Transverse colon (tissue), 4 donors: ENCODE measurements at regions not wholly inside any gene's neighbourhood (a gene's known extent, or its start where the extent isn't known, plus 50 kb on each side); places are given as distances from the start of the nearest gene placed in this dataset.
"Not testable (repeated sequence)": the region's sequence is repeated elsewhere in the genome, so short reads cannot be mapped to it uniquely, and the experiment has no call there.

ENCODE experiments used
- DNase-seq: peaks from one replicate; pipeline ENCODE4 v3.0.0-alpha.2; 2019
- H3K27ac ChIP-seq, 4 donors: fragments of 200-600 bp; sonication (generic); 2 replicates each; pipeline ENCODE4 v1.5.1; 2016 to 2018; ENCODE audit warnings: inconsistent platforms in 4 of 4
- H3K27me3 ChIP-seq: fragments of 200-600 bp; sonication (generic); 2 replicates; pipeline ENCODE4 v1.5.1; 2017; ENCODE audit warnings: inconsistent platforms
- H3K36me3 ChIP-seq, 4 donors: fragments of 200-600 bp; sonication (generic); 2 replicates each; pipeline ENCODE4 v1.5.1; 2017 to 2019; ENCODE audit warnings: inconsistent platforms in 4 of 4
- H3K4me1 ChIP-seq, 4 donors: fragments of 200-600 bp; sonication (generic); 2 replicates each; pipeline ENCODE4 v1.5.1; 2017 to 2020; ENCODE audit warnings: inconsistent platforms in 4 of 4
- H3K4me3 ChIP-seq, 4 donors: fragments of 200-600 bp; sonication (generic); 1 replicate in 1 of 4; 2 replicates in 3 of 4; pipeline versions ENCODE4 v1.5.1 to v1.6.1; 2017 to 2019; ENCODE audit warnings: inconsistent platforms in 4 of 4
- H3K9me3 ChIP-seq, 2 donors: fragments of 200-600 bp; sonication (generic); 2 replicates each; pipeline ENCODE4 v1.5.1; 2017 to 2019; ENCODE audit warnings: inconsistent platforms in 2 of 2
- EP300 ChIP-seq: sonication (generic); formaldehyde crosslinking; IDR thresholded peaks from one replicate; pipeline ENCODE4 v1.6.1; 2017; ENCODE audit warnings: antibody characterized with exemption, low read depth
- POLR2A ChIP-seq: fragments of 450-650 bp; IDR thresholded peaks from one replicate; pipeline ENCODE4 v1.6.1; 2016; ENCODE audit warnings: antibody characterized with exemption, mild to moderate bottlenecking, moderate library complexity
- POLR2AphosphoS5 ChIP-seq, 3 donors: sonication (generic); formaldehyde crosslinking; IDR thresholded peaks; one replicate each; pipeline ENCODE4 v1.6.1; 2016; ENCODE audit warnings: antibody characterized with exemption in 3 of 3
- WGBS, 2 donors: methylation state at CpG; one replicate each; pipeline ENCODE4 v1.1.5; 2018; ENCODE audit warnings: low coverage in 1 of 2; 5-methylcytosine and 5-hydroxymethylcytosine counted together
- in situ Hi-C, 4 donors: fragments of 200-750 bp; cut with MboI; loops; one replicate each; pipeline versions ENCODE4 v1.15.0 to v1.15.1; 2017; ENCODE audit warnings: low sequenced_read_pairs in 3 of 4, low pct_ligation_motif_present in 1 of 4, low pct_unique_long_range_greater_than_20kb in 1 of 4
- intact Hi-C: fragments of 100-400 bp; cut with DNase I; formaldehyde crosslinking; loops from one replicate; pipeline ENCODE4 v1.15.1; 2023; ENCODE audit warnings: low total_unique reads
- TF ChIP-seq, protein P1 (sequence below), 5 experiments: fragments of 200-600 bp in 3 of 5; fragments of 450-650 bp in 2 of 5; sonication (generic) in 3 of 5; IDR thresholded peaks; 1 replicate in 2 of 5; 2 replicates in 3 of 5; pipeline ENCODE4 v1.5.1; 2016 to 2017; ENCODE audit warnings: antibody characterized with exemption in 5 of 5, inconsistent platforms in 3 of 5, mild to moderate bottlenecking in 2 of 5, moderate library complexity in 1 of 5

DNA sequence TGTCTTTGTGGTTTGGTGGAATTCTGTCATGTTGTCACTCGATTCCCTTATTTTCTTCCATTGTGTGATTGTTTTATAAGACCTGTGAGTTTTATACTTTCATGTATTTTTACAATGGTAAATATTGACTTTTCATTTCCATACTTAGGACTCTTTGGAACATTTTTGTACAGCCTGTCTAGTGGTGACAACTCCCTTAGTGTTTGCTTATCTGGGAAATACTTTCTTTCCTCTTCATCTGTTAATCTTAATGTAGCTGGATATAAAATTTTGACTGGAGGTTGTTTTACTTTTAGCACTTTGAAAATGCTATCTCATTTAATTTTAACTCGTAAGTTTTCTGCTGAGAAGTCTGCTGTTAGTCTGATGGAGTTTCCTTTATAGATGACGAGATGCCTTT is 310.5 kb downstream of the NUF2 start:
- H3K4me3 ChIP-seq: no peak overlapping the region
- no peak for DNase-seq
- no peaks in the 10 kb centered on the region for H3K36me3 ChIP-seq
- in situ Hi-C loops: no loop called here
- H3K9me3 ChIP-seq: peaks cover 16% of the 10 kb centered on the region in 2 donors
- H3K27ac ChIP-seq: no peak overlapping the region
- 66 to 83% methylated on average over 2 to 3 of the region's 3 CpGs for WGBS, 2 donors
- H3K27me3 ChIP-seq: no peaks in the 10 kb centered on the region
- H3K4me1 ChIP-seq: no peaks in the 10 kb centered on the region
- TF ChIP-seq EP300 (no peak), POLR2A (no peak), POLR2AphosphoS5 (IDR thresholded peaks at IDR 0.05) (no peak)
- TF ChIP-seq, protein P1, sequence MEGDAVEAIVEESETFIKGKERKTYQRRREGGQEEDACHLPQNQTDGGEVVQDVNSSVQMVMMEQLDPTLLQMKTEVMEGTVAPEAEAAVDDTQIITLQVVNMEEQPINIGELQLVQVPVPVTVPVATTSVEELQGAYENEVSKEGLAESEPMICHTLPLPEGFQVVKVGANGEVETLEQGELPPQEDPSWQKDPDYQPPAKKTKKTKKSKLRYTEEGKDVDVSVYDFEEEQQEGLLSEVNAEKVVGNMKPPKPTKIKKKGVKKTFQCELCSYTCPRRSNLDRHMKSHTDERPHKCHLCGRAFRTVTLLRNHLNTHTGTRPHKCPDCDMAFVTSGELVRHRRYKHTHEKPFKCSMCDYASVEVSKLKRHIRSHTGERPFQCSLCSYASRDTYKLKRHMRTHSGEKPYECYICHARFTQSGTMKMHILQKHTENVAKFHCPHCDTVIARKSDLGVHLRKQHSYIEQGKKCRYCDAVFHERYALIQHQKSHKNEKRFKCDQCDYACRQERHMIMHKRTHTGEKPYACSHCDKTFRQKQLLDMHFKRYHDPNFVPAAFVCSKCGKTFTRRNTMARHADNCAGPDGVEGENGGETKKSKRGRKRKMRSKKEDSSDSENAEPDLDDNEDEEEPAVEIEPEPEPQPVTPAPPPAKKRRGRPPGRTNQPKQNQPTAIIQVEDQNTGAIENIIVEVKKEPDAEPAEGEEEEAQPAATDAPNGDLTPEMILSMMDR (IDR thresholded peaks at IDR 0.05): no peak
- intact Hi-C loops: no loop called here

DNA sequence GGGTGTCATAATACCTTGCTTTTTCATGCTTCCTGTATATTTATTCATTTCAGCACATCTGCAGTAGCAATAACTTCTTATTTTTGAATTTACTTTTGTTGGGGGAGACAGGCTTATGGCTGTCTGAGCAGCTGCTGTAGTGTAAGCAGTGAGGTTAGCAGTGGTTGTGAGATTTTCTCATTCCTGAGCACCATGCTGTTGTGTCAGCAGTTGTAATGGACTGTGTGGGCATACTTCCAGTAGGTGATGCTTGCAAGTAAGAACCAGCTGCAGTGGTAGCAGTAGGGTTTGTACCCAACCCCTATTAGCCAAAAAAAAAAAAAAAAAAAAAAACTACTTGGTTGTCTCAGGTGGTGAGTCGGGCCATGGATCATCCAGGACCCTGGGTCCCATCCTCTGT is 311.6 kb downstream of the NUF2 start:
- Histone ChIP-seq H3K4me1 (no peaks in the 10 kb centered on the region), H3K4me3 (no peak overlapping the region), H3K27ac (no peak overlapping the region), H3K27me3 (no peaks in the 10 kb centered on the region), H3K9me3 (peaks cover 16% of the 10 kb centered on the region in 2 donors), H3K36me3 (no peaks in the 10 kb centered on the region)
- DNase-seq: no peak
- intact Hi-C loops (no loop called here), in situ Hi-C loops (no loop called here)
- TF ChIP-seq POLR2AphosphoS5 (IDR thresholded peaks at IDR 0.05) (no peak), EP300 (no peak), POLR2A (no peak)
- TF ChIP-seq, protein P1 (IDR thresholded peaks at IDR 0.05): no peak
- 50 to 79% methylated on average over 1 of the region's 1 CpG for WGBS, 2 donors

DNA sequence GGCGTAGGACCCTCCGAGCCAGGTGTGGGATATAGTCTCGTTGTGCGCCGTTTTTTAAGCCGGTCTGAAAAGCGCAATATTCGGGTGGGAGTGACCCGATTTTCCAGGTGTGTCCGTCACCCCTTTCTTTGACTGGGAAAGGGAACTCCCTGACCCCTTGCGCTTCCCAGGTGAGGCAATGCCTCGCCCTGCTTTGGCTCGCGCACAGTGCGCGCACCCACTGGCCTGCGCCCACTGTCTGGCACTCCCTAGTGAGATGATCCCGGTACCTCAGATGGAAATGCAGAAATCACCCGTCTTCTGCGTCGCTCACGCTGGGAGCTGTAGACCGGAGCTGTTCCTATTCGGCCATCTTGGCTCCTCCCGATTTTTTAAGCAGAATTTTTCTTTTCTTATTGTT is 323.9 kb downstream of the NUF2 start:
- H3K9me3 ChIP-seq, H3K27me3 ChIP-seq, H3K4me3 ChIP-seq, intact Hi-C loops, in situ Hi-C loops, DNase-seq, H3K4me1 ChIP-seq, H3K36me3 ChIP-seq, H3K27ac ChIP-seq: not testable (repeated sequence)
- 83 to 96% methylated on average over 1 to 25 of the region's 25 CpGs for WGBS, 2 donors

DNA sequence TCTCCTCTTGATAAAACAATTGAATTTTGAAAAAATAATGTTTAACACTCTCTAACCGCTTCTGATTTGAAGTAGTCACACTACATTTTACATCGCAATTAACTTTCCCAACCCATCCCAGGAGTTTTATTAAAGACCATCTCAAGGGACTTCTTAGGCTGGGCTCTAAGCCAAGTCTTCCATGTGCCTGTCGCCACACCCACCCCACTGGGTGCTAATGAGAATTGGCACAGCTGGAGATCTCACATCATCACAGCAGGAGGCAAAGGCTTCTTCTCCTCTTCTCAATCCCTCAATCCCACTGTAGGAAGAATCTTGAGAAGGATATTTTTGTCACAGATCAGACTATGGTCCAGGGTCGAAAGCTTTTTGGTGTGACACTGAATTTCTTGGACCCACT is 328.9 kb downstream of the NUF2 start:
- 76 to 78% methylated on average over 3 to 4 of the region's 4 CpGs for WGBS, 2 donors
- no peak for TF ChIP-seq POLR2AphosphoS5 (IDR thresholded peaks at IDR 0.05)
- no peak for TF ChIP-seq POLR2A
- no peak for TF ChIP-seq EP300
- TF ChIP-seq, protein P1 (IDR thresholded peaks at IDR 0.05): no peak
- Histone ChIP-seq H3K27ac (no peak overlapping the region), H3K4me3 (no peak overlapping the region), H3K9me3 (no peaks in the 10 kb centered on the region), H3K36me3 (no peaks in the 10 kb centered on the region), H3K4me1 (no peaks in the 10 kb centered on the region), H3K27me3 (no peaks in the 10 kb centered on the region)
- no peak for DNase-seq
- in situ Hi-C loops: no loop called here
- intact Hi-C loops: no loop called here

DNA sequence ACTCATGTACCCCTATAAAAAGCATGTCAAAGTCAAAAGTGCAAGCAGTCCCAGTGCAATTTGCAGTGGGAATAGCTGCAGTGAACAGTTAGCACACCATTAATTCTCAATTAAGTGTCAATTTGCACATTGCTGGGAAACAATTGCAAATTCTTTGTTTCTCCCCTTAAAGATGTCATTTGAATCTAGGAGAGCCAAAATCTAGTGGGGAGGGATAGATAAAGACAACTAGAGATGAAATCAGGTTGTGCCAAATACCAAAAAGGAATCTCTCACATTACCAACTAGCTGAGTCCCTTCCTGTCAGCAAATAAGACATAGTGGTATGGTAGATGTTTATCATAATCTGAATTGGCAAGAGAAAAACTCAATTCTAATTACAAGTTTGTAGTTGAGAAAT is 330.7 kb downstream of the NUF2 start:
- in situ Hi-C loops: no loop called here
- intact Hi-C loops: no loop called here

More for the DNA sequence above, 330.7 kb downstream of the NUF2 start:
- H3K27ac ChIP-seq: no peak overlapping the region
- TF ChIP-seq POLR2A (no peak), POLR2AphosphoS5 (IDR thresholded peaks at IDR 0.05) (no peak), EP300 (no peak)
- TF ChIP-seq, protein P1 (IDR thresholded peaks at IDR 0.05): no peak
- no peak overlapping the region for H3K4me3 ChIP-seq
- no peaks in the 10 kb centered on the region for H3K4me1 ChIP-seq
- H3K36me3 ChIP-seq: no peaks in the 10 kb centered on the region
- no peak for DNase-seq
- no peaks in the 10 kb centered on the region for H3K27me3 ChIP-seq
- H3K9me3 ChIP-seq: no peaks in the 10 kb centered on the region
